ENCODE measurements at regions not wholly inside any gene's neighbourhood (a gene's known extent, or its start where the extent isn't known, plus 50 kb on each side); places are given as distances from the start of the nearest gene placed in this dataset.

DNA sequence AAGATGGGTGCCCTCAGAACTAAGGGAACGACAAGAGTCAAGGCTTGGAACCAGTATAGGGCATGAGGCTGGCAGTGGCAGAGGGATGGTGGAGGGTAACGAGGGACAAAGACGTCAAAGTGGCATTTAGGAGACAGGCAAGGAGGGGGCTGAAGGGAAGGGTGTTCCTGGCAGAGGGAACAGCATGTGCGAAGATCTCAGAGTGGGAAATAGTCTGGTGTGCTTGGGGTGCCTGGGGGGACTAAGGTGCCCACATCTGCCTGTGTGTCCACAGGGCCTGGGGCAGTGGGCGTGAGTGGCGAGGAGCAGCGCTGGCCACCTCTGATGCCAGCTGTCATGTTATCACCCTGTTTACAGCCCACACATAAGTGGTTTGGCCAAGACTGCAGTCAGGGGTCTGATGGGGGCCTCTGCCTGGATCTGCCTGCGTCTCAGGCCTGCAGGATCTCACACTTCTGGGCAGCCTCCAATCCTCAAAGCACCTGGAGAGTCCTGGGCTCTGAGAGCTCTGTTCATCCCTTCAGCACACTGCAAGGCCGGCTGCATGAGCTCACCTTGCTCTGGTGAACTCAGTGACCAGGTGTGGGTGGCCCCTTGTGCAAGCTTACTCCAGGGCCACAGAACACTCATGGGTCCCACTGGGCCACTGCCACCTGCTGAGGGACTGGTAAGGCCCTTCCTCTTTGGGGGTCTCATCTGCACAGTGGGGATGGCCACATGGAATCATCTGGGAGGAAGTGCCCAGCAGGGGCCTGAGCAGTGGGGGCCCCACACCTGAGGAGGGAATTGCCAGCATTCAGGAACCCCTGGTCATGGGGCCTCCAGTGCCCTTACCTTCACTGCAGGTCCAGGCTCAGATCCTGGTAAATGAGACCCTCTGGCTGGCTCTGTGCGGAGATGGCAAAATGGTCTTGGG is 89.7 kb upstream of the SHISAL1 start:
- DNase-seq, result no peak

DNA sequence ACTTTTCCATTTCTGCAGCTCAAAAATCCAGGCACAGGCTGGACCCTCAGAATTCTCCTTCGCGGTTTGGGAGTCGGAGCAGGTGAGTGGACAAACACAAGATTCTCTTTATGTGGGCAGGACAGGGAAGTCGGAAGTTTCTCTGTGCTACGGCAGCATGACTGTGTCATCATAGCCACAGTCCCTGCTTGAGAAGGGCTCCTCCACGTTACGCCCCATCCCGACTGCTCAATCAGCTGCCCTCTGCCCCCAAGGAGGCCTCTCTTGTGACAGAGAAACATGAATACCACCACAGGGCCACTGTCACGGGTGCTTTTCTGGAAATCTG is 89.0 kb upstream of the SHISAL1 start:
- DNase-seq, result no peak

GRCh38 chr22:44400763-44401060 is 88.0 kb upstream of the SHISAL1 start:
- no peak for DNase-seq

GRCh38 chr22:44399906-44400762 is 87.4 kb upstream of the SHISAL1 start:
- DNase-seq, result no peak

DNA sequence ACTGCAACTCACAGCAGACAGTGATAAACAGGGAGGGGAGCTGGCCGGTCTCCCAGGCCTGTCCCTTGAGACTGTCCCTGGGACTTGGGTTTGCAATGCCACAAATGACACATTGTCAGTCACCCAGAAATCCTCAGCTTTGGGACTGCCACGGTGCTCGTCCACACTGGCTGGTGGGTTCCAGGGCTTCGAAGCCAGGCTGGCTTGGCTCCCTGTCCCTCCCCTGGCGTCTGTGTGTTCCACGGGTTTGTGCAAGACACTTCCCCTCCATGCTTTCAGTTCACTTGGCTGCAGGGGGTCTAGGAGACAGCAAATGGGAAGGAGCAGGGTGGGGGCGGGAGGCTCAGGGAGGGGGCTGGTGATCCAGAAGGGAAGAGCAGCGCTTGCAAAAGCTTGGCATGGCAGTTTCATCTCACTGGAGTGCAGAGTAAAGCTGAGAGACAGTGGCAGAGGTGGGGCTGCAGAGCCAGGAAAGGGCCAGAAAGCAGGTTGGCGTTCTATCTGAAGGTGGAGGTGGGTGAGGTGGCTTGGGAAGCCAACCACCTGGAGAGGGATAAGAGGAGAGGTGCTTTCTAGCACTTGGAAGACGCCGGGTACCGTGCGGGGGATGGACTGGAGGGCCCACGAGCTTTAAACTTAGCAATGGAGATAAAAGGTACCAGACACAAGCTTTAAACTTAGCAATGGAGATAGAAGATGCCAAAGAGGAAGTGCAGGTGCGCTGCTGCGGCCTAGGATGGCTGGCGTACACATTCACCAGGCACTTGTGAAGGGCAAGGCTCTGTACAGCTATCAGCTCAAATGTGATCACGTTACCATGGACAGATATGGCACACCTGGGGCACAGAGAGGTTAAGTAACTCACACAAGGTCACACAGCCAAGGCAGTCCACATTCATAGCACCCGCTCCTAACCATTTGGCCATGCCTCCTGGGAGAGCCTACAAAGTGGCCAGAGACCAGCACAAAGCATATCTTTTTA is 86.4 kb upstream of the SHISAL1 start:
- no peak for DNase-seq

DNA sequence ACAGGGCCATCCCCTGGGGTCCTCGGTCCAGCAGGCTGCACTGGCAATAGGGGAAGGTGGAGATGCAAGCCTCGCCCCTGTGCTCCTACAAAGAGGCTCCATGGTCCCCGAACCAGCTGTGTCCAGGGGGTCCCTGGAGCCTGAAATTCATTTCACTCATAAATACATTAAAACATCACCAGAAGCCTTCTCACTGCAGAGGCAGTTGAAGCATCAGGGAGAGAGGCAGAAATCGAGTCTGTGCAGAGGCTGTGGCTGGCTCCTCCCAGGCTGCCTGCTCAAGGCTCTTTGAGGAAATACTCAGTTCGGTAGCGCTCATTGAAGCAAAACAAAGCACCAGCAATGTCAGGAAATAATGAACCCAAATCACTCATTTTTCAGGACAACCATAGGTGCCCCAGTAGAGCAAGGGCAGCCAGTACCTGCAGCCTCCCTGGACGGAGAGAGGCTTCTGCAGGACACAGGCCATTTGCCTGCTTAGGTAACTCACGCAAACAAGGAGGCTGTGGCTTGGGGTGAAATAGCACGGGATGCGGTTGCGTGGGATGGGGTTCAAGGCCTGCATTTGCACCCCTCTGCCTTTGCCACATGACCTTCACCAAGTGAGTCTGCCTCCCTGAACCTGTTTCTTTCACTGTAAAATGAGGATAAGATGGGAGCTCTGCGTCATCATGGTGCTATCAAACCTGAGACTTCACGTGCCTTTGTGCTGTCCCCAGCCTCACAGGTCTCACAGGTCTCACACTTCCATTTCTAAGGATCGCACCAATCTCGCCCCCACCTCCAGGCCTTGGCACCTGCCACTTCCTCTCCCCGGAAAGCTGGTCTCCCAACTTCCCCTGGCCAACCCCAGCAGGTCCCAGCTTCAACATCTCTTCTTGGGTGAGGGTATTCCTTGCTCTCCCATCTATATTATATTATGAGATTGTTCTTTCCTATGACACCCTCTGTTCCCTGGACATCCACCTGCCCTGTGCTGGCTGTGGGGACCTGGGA is 84.3 kb upstream of the SHISAL1 start:
- DNase-seq, result no peak

GRCh38 chr22:44396021-44396726 is 83.4 kb upstream of the SHISAL1 start:
- DNase-seq, result no peak

DNA sequence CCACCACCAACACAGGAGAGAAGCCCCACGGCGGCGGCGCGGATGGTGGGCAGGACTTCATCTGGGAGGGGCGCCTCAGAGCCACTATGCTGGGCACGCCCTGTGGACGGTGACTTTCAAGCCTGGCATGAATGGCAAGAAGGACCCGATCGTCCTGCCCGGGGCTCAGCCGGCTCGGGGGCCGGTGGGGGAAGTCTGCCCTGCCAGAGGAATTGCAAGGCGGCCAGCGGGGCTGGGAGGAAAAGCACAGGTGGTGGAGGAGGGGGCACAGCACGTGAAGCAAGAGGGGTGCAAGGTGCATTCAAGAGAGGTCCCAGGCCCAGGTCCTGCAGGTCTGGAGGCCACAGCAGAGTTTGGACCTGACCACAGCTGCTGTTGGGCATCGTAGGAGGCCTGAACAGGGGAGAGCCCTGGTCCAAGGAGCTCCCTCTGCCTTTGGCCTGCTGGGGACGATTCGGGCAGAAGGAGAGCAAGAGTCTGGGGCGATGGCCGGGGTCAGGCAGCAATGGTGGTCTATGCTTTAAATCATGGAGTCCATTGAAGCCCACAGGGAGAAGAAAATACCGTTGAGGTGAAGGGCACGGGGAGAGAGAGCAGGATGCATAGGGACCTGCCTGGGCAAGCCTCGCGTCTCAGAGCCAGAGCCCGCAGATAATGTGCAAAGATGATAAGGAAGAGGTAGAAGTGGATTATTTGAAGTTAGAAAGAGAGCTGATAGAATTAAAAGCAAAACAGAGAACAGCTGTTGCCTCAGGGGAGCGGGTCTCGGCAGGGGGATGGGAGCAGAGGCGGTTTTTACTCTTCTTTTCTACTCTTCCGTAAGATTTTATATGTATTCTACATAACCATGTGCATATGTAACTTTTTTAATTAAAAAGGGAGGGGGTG is 82.6 kb upstream of the SHISAL1 start:
- no peak for DNase-seq

DNA sequence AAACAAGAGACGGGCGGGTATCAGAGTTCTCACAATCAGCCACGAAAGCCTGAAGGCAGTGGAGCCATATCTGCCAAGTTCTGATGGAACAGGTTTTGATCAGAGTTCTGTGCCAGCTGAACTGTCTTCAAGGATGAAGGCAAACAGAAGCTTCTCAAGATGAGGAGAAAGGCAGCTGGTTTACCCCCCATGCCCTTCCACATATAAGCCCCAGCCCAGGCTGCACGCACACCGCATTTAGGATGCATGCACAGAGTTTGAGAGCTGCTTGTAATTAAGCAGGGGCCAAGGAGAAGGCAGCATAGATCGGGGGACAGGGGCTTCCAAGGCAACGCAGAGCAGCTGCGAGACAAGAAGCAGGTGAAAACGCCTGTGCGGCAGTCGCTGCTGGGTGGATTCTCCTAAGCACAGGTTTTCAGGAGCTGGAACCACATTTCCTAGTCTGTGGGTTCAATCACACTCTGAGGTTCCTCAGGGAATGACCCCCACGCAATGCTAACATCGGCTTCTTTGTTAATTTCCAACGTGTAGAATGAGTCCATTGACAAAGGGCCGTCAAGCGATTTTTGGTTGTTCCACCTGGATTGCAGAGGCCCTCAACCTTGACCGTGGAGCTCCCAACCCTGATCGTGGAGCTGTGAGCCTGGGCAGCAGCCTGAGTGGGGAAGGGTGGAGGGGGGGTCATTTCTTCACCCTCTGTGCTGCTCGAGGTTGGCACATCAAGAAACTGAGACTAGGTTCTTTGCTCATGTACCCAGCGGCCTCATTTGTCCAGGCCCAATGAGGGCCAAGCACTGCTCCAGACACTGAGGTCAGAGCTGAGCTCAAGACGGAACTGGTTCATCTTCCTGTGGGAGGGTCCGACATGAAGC is 81.7 kb upstream of the SHISAL1 start:
- DNase-seq, result no peak

DNA sequence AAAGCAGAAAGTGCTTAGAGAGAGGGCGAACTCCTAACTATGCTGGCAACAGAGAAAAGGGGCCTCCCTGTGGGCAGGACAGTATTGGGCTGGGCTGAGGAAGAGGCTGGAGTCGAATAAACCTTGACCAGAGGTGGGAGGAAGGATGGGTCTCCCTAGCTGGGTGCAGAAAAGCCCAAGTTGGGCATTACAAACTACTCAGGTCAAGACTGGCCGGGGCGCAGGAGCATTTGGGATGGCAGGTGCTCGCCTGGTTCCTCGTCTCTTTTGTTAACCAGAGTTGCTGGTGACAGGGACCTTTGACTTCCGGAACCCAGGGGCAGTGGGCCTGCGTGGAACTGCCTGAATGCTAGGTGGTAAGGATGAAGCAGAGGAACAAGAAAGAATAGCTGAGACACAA is 80.3 kb upstream of the SHISAL1 start:
- DNase-seq, result no peak

DNA sequence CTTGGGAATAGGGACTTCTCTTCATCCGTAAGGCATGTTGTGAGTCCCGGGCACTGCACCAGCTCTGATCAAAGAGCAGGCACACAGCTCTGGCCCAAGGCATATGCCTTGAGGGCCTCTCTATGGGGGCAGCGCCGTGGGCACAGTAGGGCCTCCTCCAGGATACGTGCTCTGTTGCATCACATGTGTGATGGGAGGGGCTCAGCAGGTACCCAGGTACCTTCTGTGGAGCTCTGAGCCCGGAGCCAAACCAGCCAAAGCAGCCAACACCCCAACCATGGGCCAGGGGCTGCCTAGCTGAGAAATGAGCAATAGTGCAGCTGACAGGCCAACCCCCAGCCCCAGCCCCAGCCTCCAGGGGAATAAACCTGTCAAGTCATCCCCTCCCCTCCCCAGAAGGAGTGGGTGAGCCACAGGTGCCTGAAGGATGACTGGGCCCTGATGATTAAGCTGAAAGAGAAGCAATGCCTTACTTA is 79.7 kb upstream of the SHISAL1 start:
- no peak for DNase-seq

DNA sequence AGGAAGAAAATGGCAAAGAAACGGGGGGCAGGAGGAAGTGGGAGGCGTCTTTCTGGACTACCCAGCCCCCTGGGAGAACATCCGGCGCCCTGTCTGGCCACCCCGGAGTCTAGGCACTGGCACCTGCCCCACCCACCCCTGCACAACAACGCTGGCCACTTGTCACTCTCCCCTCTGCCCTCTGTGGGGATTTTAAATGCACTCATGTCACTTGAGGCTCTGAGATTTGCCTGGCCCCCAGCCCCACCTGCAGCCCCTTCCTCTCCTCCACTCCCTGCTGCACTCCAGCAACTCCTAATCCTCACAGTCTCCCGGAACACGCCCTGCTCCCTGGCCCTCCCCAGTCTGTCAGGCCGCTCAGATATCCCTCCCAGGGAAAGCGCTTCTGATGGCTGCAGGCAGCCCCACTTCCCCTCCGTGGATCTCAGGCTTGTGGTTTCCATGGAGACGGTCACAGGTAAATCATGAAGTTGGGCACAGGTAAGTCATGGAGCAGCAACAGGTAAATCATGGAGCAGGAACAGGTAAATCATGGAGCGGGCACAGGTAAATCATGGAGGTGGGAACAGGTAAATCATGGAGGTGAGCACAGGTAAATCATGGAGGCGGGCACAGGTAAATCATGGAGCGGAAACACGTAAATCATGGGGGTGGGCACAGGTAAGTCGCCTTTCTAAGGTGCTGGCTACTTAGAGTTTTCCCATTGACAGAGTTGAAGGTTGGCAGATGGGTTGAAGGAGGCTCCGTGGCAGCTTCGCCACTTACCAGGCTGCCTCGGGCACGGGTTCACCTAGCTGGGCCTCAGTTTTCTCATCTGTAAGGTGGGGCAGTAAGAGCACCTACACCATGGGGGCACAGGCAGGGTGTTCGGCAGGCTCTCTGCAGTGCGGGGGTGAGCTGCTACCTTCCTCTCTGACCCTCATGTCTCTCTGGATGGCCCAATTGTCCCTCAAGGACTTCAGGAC is 79.0 kb upstream of the SHISAL1 start:
- no peak for DNase-seq

DNA sequence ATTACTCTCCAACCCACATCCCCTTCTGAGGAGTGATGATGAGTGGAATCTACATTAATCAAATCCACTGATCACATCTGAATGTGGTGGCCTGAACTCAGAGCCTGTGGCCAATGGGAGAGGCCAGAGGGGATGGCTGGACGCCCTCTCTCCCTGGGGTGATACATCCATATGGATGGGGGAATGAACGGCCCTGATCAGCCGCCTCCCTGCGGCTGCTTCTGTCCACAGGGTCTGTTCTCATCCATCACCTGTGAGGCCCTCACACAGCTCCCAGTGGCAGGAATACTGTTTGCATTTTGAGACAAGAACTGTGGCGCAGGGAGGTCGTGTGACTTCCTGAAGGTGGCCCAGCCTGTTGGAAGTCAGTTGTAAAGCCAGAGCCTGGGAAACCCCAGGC is 78.3 kb upstream of the SHISAL1 start:
- DNase-seq, result no peak

- DNase-seq, result no peak
These were observed 77.8 kb upstream of the SHISAL1 start for GRCh38 chr22:44390613-44390970.

DNA sequence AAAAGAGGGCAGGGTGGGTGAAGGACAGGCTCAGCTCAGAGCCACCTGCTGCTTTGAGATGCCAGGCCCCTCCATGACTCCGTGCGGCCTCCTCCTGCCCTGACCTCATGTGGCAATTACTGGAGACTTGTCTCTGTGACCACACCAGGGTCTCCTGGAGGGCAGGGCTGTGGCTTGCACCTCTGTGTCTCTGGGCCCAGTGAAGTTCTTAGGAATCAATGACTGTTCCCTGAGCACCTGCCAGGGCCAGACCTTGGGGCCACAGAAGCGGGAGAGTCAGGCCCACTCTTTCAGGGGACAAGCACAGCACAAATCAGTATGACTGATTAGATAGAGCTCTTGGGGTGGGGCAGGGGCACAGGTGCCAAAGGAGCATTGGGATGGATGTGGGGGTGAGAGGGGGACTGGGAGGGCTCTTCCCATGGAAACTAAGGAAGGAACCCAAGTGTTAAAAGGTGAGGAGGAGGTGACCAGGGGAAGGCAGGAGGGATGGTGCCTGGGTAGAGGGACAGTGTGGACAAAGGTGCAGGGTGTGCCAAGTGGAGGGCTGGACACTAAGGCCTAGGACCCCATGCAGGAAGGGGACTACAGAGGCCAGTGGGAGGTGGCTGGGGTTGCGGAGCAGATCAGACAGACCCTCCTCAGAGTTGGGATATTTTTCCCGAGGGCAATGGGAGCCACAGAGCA is 77.3 kb upstream of the SHISAL1 start:
- no peak for DNase-seq

DNA sequence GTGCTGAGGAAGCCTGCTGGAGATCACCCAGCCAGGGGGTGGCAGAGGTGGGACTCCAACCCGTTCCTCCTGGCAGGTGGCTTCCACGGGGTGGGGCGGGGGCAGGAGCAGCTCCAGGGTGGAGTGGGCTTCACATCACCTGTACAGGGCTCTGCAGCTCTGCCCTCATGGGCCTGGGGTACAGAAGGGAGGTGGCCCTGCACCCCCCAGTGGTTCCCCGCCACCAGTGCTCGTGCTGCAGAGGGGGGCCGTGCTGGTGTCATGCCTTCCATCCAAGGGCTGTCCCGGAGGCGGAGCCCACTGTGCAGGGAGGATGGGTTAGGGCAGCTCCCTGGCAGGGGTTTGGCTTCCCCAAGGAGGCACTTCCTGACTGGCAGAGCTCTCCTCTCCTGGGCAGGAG is 76.4 kb upstream of the SHISAL1 start:
- no peak for DNase-seq

- DNase-seq, result no peak
These were observed 74.7 kb upstream of the SHISAL1 start for GRCh38 chr22:44387486-44387885.

Measured in NCI-H446 (cell line).